Endothelial cell of umbilical vein (primary cell): ENCODE measurements at regions not wholly inside any gene's neighbourhood (a gene's known extent, or its start where the extent isn't known, plus 50 kb on each side); places are given as distances from the start of the nearest gene placed in this dataset.

ENCODE experiments used
- BruUV-seq: library from RNA; stranded (reverse); fragments of 400-500 nt; replicated peaks from 2 replicates; lab custom pipeline; 2021; lab: Mats Ljungman, UMichigan
- CTCF ChIA-PET: fragments of 300-600, 350-600 bp; sonication (Branson Sonifier 250); formaldehyde crosslinking; loops from one replicate; lab custom pipeline; 2021; ENCODE audit warnings: antibody characterized with exemption, inconsistent platforms; lab: Charles Lee
- POLR2A ChIA-PET: fragments of 300-600, 350-600 bp; sonication (Branson Sonifier 250); formaldehyde crosslinking; loops from one replicate; lab custom pipeline; 2021; ENCODE audit warnings: antibody characterized with exemption, inconsistent platforms; lab: Charles Lee
- DNase-seq: peaks from one replicate; pipeline ENCODE4 v3.0.0-alpha.2; 2011; ENCODE audit warnings: low read depth, low spot score
- FAIRE-seq: peaks from 2 replicates; lab custom pipeline; 2011; peaks lifted over from hg19 to GRCh38; lab: Jason Lieb, UNC
- H2AFZ ChIP-seq: 2 replicates; pipeline ENCODE4 v1.6.0; 2012; ENCODE audit warnings: low read depth, low read length, control low read depth, inconsistent platforms
- H3K27ac ChIP-seq: 2 replicates; pipeline ENCODE4 v1.5.1; 2011; ENCODE audit warnings: low read depth, mild to moderate bottlenecking, control low read depth, low read length, moderate library complexity; ENCODE audit not compliant: insufficient read depth
- H3K27me3 ChIP-seq, 2 experiments: 2 replicates each; pipeline versions ENCODE4 v1.6.0 to v1.6.1; 2011; ENCODE audit warnings: low read length in 2 of 2, mixed read lengths in 1 of 2; ENCODE audit not compliant: control insufficient read depth in 2 of 2, insufficient read depth in 2 of 2
- H3K36me3 ChIP-seq, 2 experiments: 2 replicates in 1 of 2; 3 replicates in 1 of 2; pipeline ENCODE4 v1.5.1; 2011; ENCODE audit warnings: low read length in 2 of 2, mild to moderate bottlenecking in 1 of 2, moderate library complexity in 1 of 2; ENCODE audit not compliant: control insufficient read depth in 2 of 2, insufficient read depth in 2 of 2; ENCODE audit errors: extremely low read depth in 1 of 2
- H3K4me1 ChIP-seq: 3 replicates; pipeline ENCODE4 v1.5.1; 2011; ENCODE audit warnings: mild to moderate bottlenecking, low read length; ENCODE audit not compliant: control insufficient read depth, insufficient read depth; ENCODE audit errors: extremely low read depth
- H3K4me2 ChIP-seq: 2 replicates; pipeline ENCODE4 v1.6.1; 2011; ENCODE audit warnings: low read length, control low read depth, mixed read lengths; ENCODE audit not compliant: insufficient read depth
- H3K4me3 ChIP-seq, 3 experiments: fragments of 200-600 bp in 1 of 3; sonication (generic), shearing (Covaris generic) in 1 of 3; replicated peaks in 1 of 3; 2 replicates each; pipeline ENCODE4 v1.5.1; 2011 to 2016; ENCODE audit warnings: control low read depth in 3 of 3, low read length in 3 of 3, mild to moderate bottlenecking in 2 of 3, inconsistent platforms in 1 of 3, low read depth in 1 of 3, moderate library complexity in 1 of 3; ENCODE audit not compliant: insufficient read depth in 1 of 3
- H3K79me2 ChIP-seq: 2 replicates; pipeline ENCODE4 v1.6.0; 2012; ENCODE audit warnings: low read length, inconsistent platforms; ENCODE audit not compliant: control insufficient read depth, insufficient read depth
- H3K9ac ChIP-seq: replicated peaks from 2 replicates; pipeline ENCODE3; 2011; ENCODE audit warnings: low read length, control low read depth; ENCODE audit not compliant: insufficient read depth; ENCODE audit errors: extremely low read depth
- H3K9me1 ChIP-seq: replicated peaks from 3 replicates; pipeline ENCODE4 v1.6.0; 2011; ENCODE audit warnings: mild to moderate bottlenecking, low read length; ENCODE audit not compliant: control insufficient read depth, insufficient read depth; ENCODE audit errors: extremely low read depth
- H3K9me3 ChIP-seq: replicated peaks from 2 replicates; pipeline ENCODE4 v1.5.1; 2012; ENCODE audit warnings: low read length, inconsistent platforms; ENCODE audit not compliant: control insufficient read depth, insufficient read depth
- H4K20me1 ChIP-seq: replicated peaks from 2 replicates; pipeline ENCODE3; 2011; ENCODE audit warnings: mild to moderate bottlenecking, low read length; ENCODE audit not compliant: control insufficient read depth, insufficient read depth; ENCODE audit errors: extremely low read depth
- CTCF ChIP-seq, 2 donors: IDR thresholded peaks; 1 replicate in 1 of 2; 2 replicates in 1 of 2; pipeline ENCODE4 v1.5.1; 2011; ENCODE audit warnings: low read length in 2 of 2, mild to moderate bottlenecking in 2 of 2, moderate library complexity in 2 of 2, control low read depth in 1 of 2, inconsistent platforms in 1 of 2, low read depth in 1 of 2; ENCODE audit not compliant: insufficient read depth in 1 of 2; ENCODE audit errors: extremely low read depth in 1 of 2
- EZH2 ChIP-seq: IDR thresholded peaks from 2 replicates; pipeline ENCODE4 v1.6.1; 2012; ENCODE audit warnings: borderline replicate concordance, low read depth, mild to moderate bottlenecking, moderate library complexity, low read length, inconsistent platforms; ENCODE audit not compliant: severe bottlenecking
- FOS ChIP-seq: IDR thresholded peaks from 2 replicates; pipeline ENCODE4 v1.6.1; 2011; ENCODE audit warnings: mild to moderate bottlenecking, low read length, moderate library complexity, borderline replicate concordance; ENCODE audit not compliant: insufficient read depth
- GATA2 ChIP-seq: IDR thresholded peaks from 2 replicates; pipeline ENCODE4 v1.7.0; 2011; ENCODE audit warnings: low read depth, mild to moderate bottlenecking, moderate library complexity, mixed read lengths, low read length; ENCODE audit not compliant: insufficient read length, insufficient read depth
- JUN ChIP-seq: IDR thresholded peaks from 2 replicates; pipeline ENCODE4 v1.6.1; 2011; ENCODE audit warnings: borderline replicate concordance, low read depth; ENCODE audit not compliant: insufficient read length, insufficient read depth
- MYC ChIP-seq: IDR thresholded peaks from one replicate; pipeline ENCODE4 v1.6.1; 2011; ENCODE audit warnings: mild to moderate bottlenecking, low read depth, low read length
- POLR2A ChIP-seq: IDR thresholded peaks from 2 replicates; pipeline ENCODE4 v1.6.1; 2012; ENCODE audit warnings: low read depth, mild to moderate bottlenecking, control low read depth, low read length
- POLR2AphosphoS5 ChIP-seq: IDR thresholded peaks from 2 replicates; pipeline ENCODE4 v1.6.1; 2012; ENCODE audit warnings: low read depth, mild to moderate bottlenecking, control low read depth, low read length, moderate library complexity; ENCODE audit not compliant: insufficient read depth
- dilution Hi-C: fragments of 300-500 bp; cut with MboI; formaldehyde crosslinking; loops from one replicate; pipeline ENCODE4 v1.15.0; 2019; ENCODE audit warnings: low sequenced_read_pairs; ENCODE audit not compliant: extremely low pct_ligation_motif_present
- intact Hi-C: fragments of 100-400 bp; cut with micrococcal nuclease; formaldehyde crosslinking; loops from one replicate; pipeline ENCODE4 v1.10.0; 2022
- TF ChIP-seq, protein P1 (sequence below): IDR thresholded peaks from 2 replicates; pipeline ENCODE4 v1.6.1; 2011; ENCODE audit not compliant: insufficient read depth, insufficient read length

DNA sequence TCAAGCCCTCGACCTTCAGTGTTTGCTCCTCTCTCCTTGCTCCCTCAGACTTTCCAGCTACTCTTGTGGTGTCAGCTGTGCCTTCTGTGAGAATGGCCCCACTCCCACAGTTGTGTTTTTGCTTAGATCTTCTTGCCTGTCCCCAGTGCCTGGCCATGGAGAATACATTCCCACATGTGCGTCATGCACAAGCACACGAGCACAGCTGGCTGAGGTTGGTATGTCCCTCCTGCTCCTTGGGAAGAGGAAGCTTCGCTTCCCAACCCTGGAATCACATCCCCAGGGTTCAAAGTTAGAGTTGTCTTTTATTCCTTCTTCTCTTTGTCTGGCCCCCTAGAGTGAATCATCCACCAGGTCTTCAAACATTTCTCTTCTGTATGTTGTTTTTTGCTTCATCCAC lies 518.6 kb downstream of the CCDC171 start:
- no peak overlapping the region for H2AFZ ChIP-seq
- no peaks in the 10 kb centered on the region for H3K36me3 ChIP-seq
- no peaks in the 10 kb centered on the region for H4K20me1 ChIP-seq
- BruUV-seq = no TSS peak
- H3K4me2 ChIP-seq = no peak overlapping the region
- no peaks in the 10 kb centered on the region for H3K4me1 ChIP-seq
- H3K79me2 ChIP-seq = no peaks in the 10 kb centered on the region
- dilution Hi-C loops (no loop called here), intact Hi-C loops (no loop called here)
- ChIA-PET CTCF (no interaction called here), POLR2A (no interaction called here)
- FAIRE-seq (no peak), DNase-seq (no peak)
- no peak overlapping the region for H3K9ac ChIP-seq
- H3K4me3 ChIP-seq = no peak overlapping the region
- TF ChIP-seq EZH2 (no peak), CTCF (IDR thresholded peaks at IDR 0.05; ENCODE audit: extremely low read depth in 1 of 2, insufficient read depth in 1 of 2, low read depth in 1 of 2, low read length in 2 of 2) (no peak), POLR2AphosphoS5 (no peak), MYC (no peak), FOS (no peak), JUN (no peak), POLR2A (no peak), GATA2 (no peak)
- TF ChIP-seq, protein P1, sequence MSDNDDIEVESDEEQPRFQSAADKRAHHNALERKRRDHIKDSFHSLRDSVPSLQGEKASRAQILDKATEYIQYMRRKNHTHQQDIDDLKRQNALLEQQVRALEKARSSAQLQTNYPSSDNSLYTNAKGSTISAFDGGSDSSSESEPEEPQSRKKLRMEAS = no peak
- no peaks in the 10 kb centered on the region for H3K27me3 ChIP-seq
- no peaks in the 10 kb centered on the region for H3K9me3 ChIP-seq
- H3K9me1 ChIP-seq = no peaks in the 10 kb centered on the region
- no peak overlapping the region for H3K27ac ChIP-seq
